HG03575 (cell line): ENCODE measurements at regions not wholly inside any gene's neighbourhood (a gene's known extent, or its start where the extent isn't known, plus 50 kb on each side); places are given as distances from the start of the nearest gene placed in this dataset.
"Not testable (repeated sequence)": the region's sequence is repeated elsewhere in the genome, so short reads cannot be mapped to it uniquely, and the experiment has no call there.

Experiments used
- ATAC-seq: cut with Tn5 transposase; IDR thresholded peaks from one replicate; pipeline ENCODE4 v1.9.1; 2021; ENCODE audit not compliant: unreplicated experiment, insufficient number of reproducible peaks, low FRiP score; ENCODE audit errors: extremely low read depth

GRCh38 chrX:31014474-31014873 lies 57.4 kb downstream of the FTHL17 start:
- not testable (repeated sequence) for ATAC-seq

- no peak for ATAC-seq
Measured at GRCh38 chrX:31012509-31013025, 59.3 kb downstream of the FTHL17 start.

GRCh38 chrX:31007321-31007720 lies 64.5 kb downstream of the FTHL17 start:
- ATAC-seq, result no peak

- no peak for ATAC-seq
Measured at GRCh38 chrX:31006027-31006426, 65.8 kb downstream of the FTHL17 start.

GRCh38 chrX:30997411-30997810 lies 74.4 kb downstream of the FTHL17 start:
- no peak for ATAC-seq

- ATAC-seq, result no peak
Measured at GRCh38 chrX:30995705-30996104, 76.1 kb downstream of the FTHL17 start.

- no peak for ATAC-seq
Measured at GRCh38 chrX:30995060-30995700, 76.7 kb downstream of the FTHL17 start.

- not testable (repeated sequence) for ATAC-seq
Measured at GRCh38 chrX:30994018-30994417, 77.8 kb downstream of the FTHL17 start.

- no peak for ATAC-seq
Measured at GRCh38 chrX:30992381-30992904, 79.4 kb downstream of the FTHL17 start.

- ATAC-seq, result no peak
Measured at GRCh38 chrX:30990361-30990760, 81.5 kb downstream of the FTHL17 start.

GRCh38 chrX:30982467-30982866 lies 89.4 kb downstream of the FTHL17 start:
- no peak for ATAC-seq

GRCh38 chrX:30981968-30982367 lies 89.9 kb downstream of the FTHL17 start:
- no peak for ATAC-seq

GRCh38 chrX:30979271-30979670 lies 90.2 kb upstream of the TAB3 start:
- no peak for ATAC-seq

- ATAC-seq, result no peak
Measured at GRCh38 chrX:30975467-30975866, 86.4 kb upstream of the TAB3 start.

- no peak for ATAC-seq
Measured at GRCh38 chrX:30973784-30974427, 84.9 kb upstream of the TAB3 start.

- ATAC-seq, result peak; percentile 59
Measured at GRCh38 chrX:30971774-30972603, 82.9 kb upstream of the TAB3 start.

GRCh38 chrX:30967516-30967915 lies 78.5 kb upstream of the TAB3 start:
- ATAC-seq, result no peak

- ATAC-seq, result no peak
Measured at GRCh38 chrX:30965767-30966166, 76.7 kb upstream of the TAB3 start.

GRCh38 chrX:30961387-30962174 lies 72.5 kb upstream of the TAB3 start:
- ATAC-seq, result no peak
